ENCODE measurements at regions not wholly inside any gene's neighbourhood (a gene's known extent, or its start where the extent isn't known, plus 50 kb on each side); places are given as distances from the start of the nearest gene placed in this dataset.

DNA sequence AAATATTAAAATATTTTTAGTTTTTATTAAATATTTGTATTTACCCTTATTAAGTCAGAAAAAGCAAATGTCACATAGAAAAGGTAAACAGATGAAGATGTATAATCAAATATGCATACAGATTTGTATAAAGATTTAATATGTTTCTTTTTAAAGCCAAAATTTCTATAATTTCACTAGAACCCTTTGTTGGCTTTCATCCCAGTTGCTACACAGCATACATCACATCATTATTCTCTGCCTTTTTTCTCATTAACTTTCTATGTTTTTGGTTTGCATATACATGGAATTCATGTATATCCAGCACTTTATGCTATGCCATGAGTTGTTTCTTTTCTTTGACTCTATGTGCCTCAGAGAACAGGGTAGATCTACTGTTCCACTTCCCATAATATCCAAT lies 957.9 kb upstream of the ADGRL2 start:
- DNase-seq = no peak

- DNase-seq = no peak
These were observed 959.5 kb upstream of the ADGRL2 start for GRCh38 chr1:80841261-80841660.

DNA sequence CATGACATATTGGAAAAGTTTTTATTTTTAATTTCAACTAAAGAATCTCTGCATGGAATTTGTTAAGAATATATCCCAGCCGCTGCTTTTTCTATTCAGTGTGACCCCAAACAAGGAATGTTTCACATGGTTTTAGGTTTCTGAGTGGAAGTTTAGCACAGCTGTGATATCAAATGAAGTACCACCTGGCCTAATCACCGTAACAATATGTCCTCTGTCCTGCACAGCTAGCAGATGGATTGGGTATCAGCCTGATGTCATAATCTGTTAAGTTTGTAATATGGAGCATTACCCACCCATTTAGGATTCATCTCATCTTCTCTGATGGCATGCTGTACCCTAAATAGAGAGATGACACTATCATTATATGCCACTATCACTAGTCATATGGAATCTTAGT lies 963.7 kb upstream of the ADGRL2 start:
- DNase-seq = no peak

GRCh38 chr1:80836505-80836904 lies 964.2 kb upstream of the ADGRL2 start:
- DNase-seq = no peak

- DNase-seq = no peak
These were observed 973.1 kb upstream of the ADGRL2 start for GRCh38 chr1:80827666-80828065.

GRCh38 chr1:80825067-80825466 lies 975.7 kb upstream of the ADGRL2 start:
- no peak for DNase-seq

GRCh38 chr1:80818211-80818610 lies 982.5 kb upstream of the ADGRL2 start:
- no peak for DNase-seq

GRCh38 chr1:80807981-80808380 lies 992.8 kb upstream of the ADGRL2 start:
- no peak for DNase-seq

- no peak for DNase-seq
These were observed 994.3 kb upstream of the ADGRL2 start for GRCh38 chr1:80806431-80806830.

GRCh38 chr1:80801695-80802094 lies 999.0 kb upstream of the ADGRL2 start:
- DNase-seq = no peak

- no peak for DNase-seq
These were observed 1001.3 kb upstream of the ADGRL2 start for GRCh38 chr1:80799457-80799856.

DNA sequence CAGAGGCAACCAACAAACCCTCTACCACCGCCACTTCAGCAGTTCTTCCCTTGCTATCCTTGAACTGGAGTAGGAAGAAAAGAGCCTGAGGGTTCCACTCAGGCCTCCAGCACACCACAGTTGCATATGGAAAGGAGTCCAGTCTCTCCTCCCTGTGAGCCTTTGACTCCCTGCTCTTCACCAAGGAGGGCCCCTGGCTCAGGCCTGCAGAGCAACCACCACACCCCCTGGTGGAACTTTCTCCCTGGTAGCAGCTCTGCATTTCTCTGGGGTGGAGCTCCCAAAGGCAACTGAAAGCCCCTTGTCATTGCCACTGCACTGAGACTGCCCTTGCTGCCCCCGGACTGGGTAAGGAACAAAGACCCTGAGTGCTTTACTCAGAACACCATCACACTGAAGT lies 1021.5 kb upstream of the ADGRL2 start:
- DNase-seq = no peak

GRCh38 chr1:80778094-80778840 lies 1022.5 kb upstream of the ADGRL2 start:
- no peak for DNase-seq

DNA sequence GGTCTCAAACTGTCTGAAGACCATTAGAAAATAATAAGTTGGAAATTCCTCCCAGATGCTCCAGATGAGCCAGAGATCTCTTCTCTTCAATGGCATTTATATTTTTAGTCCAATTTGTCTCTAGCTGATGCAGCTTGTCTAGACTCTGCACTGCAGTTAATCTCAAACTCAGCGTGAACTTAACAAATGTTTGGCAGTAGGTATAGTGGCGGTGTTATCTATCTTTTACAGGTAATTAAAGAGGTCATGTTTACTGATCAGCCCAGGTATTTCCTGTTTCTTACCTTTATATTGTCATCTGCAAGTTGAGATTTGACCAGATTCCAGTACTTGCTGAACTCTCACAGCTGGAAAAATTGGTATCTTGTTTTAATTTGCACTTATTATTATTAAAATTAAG lies 1024.5 kb upstream of the ADGRL2 start:
- DNase-seq = no peak

DNA sequence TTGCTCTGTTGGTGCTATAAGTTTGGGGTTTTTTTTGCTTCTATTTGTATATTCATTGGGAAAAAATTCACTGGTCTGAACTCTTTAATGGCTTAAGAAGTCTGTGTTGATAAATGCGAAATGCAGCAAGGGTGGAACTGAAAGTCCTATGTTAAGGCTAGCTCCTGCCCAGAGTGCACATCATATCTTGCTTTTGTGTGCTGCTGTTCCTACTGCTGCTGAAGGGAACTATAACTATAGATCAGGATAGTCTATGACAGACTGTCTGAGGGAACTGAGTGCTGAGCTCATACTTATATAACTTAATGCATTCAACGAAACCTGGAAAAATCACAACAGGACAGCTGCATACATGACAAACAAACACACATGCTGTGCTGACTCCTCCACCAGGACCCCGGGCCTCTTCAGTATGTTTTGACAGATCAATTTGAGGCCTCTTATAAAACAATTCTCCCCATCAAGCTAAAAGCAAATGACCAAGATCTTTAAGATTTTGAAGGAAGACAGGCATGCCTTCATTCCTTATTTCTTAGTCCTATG lies 1031.5 kb upstream of the ADGRL2 start:
- DNase-seq = peak; percentile 19

- no peak for DNase-seq
These were observed 1033.0 kb upstream of the ADGRL2 start for GRCh38 chr1:80767711-80768110.

DNA sequence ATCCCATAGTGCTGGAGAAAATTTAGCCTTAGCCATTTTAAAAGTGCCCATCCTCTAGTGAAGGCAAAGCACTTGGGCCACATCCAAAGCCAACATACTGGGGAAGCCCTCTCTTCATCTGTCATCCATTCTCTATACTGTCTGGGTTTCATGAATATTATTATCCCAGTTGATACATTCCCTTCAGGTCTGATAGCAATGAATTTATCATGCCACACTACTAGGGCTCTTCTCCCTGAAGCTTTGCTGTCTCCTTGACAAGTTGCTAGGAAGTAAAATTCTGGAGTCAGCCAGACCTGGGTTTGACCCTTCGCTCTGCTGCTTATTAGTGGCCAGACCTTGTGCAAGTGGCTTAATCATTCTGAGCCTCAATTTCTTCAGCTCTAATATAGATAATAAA lies 1041.4 kb upstream of the ADGRL2 start:
- DNase-seq = no peak

DNA sequence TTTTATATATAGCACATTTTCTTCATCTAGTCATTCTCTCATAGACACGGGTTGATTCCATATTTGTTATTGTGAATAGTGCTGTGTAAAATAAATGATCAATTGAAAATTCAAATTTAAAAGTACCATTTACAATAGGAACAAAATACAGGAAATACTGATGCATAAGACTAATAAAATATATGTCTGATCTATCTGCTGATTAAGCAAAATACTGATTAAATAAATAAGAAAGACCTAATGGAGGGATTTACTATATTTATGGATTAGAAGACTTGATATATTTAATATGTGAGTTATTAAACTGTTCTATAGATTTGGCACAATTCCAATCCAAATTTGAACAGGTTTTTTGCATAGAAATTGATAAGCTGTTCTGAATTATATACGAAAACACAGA lies 1044.8 kb upstream of the ADGRL2 start:
- DNase-seq = no peak

DNA sequence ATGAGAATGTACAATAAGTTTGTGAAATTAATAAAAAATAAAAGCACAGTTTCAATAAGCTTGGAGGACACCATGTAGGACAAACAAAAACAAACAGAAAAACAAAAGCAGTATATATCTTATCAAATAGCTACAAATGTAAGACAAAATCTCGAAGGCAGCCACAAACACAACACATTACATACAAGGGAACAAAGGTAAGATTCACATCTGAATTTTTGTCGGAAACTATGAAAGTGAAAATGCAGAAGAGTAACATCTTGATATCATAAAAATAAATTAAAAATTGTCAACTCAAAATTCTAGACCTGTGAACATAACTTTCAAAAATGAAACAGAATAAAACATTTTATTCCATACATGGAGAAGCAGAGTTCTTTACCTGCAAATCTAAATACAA lies 1049.5 kb upstream of the ADGRL2 start:
- DNase-seq = no peak

DNA sequence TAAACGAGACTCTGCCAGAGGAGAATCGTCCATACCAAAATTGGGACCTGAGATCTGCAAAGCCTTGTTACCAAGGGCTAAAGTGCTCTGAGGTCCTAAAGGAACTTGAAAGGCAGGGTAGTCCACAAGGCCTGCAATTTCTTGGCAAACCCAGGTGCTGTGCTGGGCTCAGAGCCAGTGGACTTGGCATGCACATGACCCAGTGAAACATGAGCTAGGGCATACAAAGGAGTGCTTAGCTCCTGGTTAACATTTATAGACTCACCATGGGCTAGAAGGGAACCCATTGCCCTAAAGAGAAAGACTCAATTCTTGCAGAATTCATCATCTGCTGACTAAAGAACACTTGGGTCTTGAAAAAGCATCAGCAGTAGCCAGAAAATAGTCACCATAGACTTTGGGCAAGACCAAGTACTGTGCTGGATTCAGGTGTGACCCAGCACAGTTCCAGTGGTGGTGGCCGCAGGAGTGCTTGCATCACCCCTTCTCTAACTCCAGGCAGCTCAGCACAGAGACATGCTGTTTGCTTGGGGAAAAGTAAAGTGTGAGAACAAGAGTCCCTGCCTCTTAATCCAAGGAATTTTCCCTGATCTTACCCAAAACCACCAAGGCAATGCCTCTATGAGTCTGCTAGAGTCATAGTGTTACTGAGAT lies 1069.4 kb upstream of the ADGRL2 start:
- no peak for DNase-seq

DNA sequence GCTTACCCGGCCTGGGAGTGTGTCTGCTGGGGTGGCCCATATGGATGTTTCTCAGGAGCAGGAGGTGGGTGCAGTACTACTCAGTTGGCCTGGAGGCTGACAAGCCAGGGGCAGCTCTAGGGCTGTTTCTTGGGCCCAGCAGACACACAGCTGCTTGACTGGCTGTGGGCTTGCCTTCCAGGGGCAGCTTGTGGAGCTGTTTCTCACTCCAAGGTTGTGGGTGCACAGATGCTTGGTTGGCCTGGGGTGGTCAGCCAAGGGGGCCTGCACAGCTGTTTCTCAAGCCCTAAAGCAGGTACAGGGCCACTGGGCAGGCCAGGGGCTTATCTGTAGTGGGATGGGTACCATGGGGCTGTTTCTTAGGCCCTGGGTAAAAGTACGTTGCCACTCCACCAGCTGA lies 1078.1 kb upstream of the ADGRL2 start:
- DNase-seq = no peak

DNA sequence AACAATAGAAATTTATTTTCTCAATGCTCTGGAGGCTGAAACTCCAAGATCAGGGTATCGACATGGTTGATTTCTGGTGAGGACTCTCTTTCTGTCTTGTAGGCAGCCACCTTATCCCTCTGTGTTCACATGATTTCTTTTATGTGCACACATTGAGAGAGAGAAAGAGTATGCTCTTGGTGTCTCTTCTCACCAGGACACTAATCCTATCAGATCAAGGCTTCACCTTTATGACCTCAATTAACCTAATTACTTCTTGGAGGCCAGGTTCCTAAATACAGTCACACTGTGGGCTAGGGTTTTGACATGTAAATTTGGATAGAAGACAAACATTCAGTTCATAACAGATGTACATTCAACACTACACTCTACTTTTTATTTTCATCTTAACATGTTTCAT lies 1094.2 kb upstream of the ADGRL2 start:
- DNase-seq = no peak

DNA sequence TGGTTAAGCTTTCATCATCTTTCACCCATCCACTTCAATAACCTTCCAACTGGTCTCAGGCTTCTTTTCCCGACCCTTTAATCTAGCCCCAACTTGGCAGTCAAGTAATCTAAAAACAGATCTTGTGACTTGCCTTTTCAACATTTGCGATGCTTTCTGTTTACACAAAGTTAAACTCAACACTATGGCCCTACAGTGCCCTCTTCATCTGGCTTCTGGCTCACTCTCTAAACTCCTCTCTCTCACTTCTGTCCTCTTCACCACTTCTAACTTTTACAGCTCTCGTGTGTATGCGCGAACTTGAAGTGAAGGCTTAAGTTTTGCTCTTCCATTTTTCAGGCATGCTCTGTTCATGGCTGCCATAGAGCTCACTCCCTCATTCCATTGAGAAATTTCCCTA lies 1122.3 kb upstream of the ADGRL2 start:
- no peak for DNase-seq

GRCh38 chr1:80675454-80675853 lies 1125.3 kb upstream of the ADGRL2 start:
- no peak for DNase-seq

Measured in retina (tissue), 1 donor.